ENCODE measurements at regions not wholly inside any gene's neighbourhood (a gene's known extent, or its start where the extent isn't known, plus 50 kb on each side); places are given as distances from the start of the nearest gene placed in this dataset.

- TF ChIP-seq, protein P1, sequence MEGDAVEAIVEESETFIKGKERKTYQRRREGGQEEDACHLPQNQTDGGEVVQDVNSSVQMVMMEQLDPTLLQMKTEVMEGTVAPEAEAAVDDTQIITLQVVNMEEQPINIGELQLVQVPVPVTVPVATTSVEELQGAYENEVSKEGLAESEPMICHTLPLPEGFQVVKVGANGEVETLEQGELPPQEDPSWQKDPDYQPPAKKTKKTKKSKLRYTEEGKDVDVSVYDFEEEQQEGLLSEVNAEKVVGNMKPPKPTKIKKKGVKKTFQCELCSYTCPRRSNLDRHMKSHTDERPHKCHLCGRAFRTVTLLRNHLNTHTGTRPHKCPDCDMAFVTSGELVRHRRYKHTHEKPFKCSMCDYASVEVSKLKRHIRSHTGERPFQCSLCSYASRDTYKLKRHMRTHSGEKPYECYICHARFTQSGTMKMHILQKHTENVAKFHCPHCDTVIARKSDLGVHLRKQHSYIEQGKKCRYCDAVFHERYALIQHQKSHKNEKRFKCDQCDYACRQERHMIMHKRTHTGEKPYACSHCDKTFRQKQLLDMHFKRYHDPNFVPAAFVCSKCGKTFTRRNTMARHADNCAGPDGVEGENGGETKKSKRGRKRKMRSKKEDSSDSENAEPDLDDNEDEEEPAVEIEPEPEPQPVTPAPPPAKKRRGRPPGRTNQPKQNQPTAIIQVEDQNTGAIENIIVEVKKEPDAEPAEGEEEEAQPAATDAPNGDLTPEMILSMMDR (IDR thresholded peaks at IDR 0.05) = no peak
- TF ChIP-seq POLR2A (IDR thresholded peaks at IDR 0.05) = no peak
These were observed 460.4 kb upstream of the NAALADL2 start for GRCh38 chr3:174398761-174399160.

Measured in right lobe of liver (tissue), 4 donors.